HepG2 (cell line): ENCODE measurements at regions not wholly inside any gene's neighbourhood (a gene's known extent, or its start where the extent isn't known, plus 50 kb on each side); places are given as distances from the start of the nearest gene placed in this dataset.
A peak's percentile ranks its signal among the peaks of the same experiment; 100 is the strongest.

Source experiments
- ATAC-seq: fragments of 200-7000 bp; cut with Tn5 transposase; 3 replicates; pipeline ENCODE4 v1.9.1; 2020; ENCODE audit warnings: mild to moderate bottlenecking, moderate library complexity
- BruUV-seq: library from RNA; stranded (reverse); fragments of 400-500 nt; replicated peaks from 2 replicates; lab custom pipeline; 2021; lab: Mats Ljungman, UMichigan
- CTCF ChIA-PET: fragments of 300-600 bp; formaldehyde crosslinking; extraction: SDS; loops from one replicate; lab custom pipeline; 2021; ENCODE audit warnings: low total read pairs, inconsistent platforms, low intra/inter-chr PET ratio; lab: Yijun Ruan, JAX
- POLR2A ChIA-PET: fragments of 350-600 bp; sonication (Branson Sonifier 250); formaldehyde crosslinking; loops from one replicate; lab custom pipeline; 2020; ENCODE audit warnings: antibody characterized with exemption, inconsistent platforms; lab: Yijun Ruan, JAX
- DNase-seq: peaks from one replicate; pipeline ENCODE4 v3.0.0-alpha.2; 2015; ENCODE audit warnings: low spot score
- FAIRE-seq: peaks from 3 replicates; lab custom pipeline; 2011; peaks lifted over from hg19 to GRCh38; lab: Jason Lieb, UNC
- H2AFZ ChIP-seq: one replicate; pipeline ENCODE4 v1.6.1; 2011; ENCODE audit warnings: low read length, inconsistent platforms
- H3K27ac ChIP-seq: fragments of 300-600 bp; 3 replicates; pipeline ENCODE4 v1.8.0; 2011; ENCODE audit warnings: mixed run types, mild to moderate bottlenecking, mixed read lengths, low read length, inconsistent platforms; ENCODE audit not compliant: insufficient read depth; ENCODE audit errors: extremely low read length
- H3K27me3 ChIP-seq, 2 experiments: fragments of 200-600 bp in 1 of 2; 2 replicates in 1 of 2; 3 replicates in 1 of 2; pipeline versions ENCODE4 v1.6.0 to v1.8.0; 2011; ENCODE audit warnings: low read length in 2 of 2, mild to moderate bottlenecking in 2 of 2, moderate library complexity in 2 of 2, inconsistent platforms in 1 of 2; ENCODE audit not compliant: insufficient read depth in 2 of 2, control insufficient read depth in 1 of 2
- H3K36me3 ChIP-seq, 2 experiments: fragments of 200-600 bp in 1 of 2; replicated peaks in 1 of 2; 2 replicates in 1 of 2; 3 replicates in 1 of 2; pipeline versions ENCODE4 v1.5.1 to v1.8.0; 2011; ENCODE audit warnings: low read length in 2 of 2, inconsistent platforms in 1 of 2; ENCODE audit not compliant: insufficient read depth in 2 of 2, control insufficient read depth in 1 of 2
- H3K4me1 ChIP-seq: 2 replicates; pipeline ENCODE4 v1.5.1; 2012; ENCODE audit warnings: low read length, inconsistent platforms; ENCODE audit not compliant: insufficient read depth
- H3K4me2 ChIP-seq: 2 replicates; pipeline ENCODE4 v1.6.0; 2011; ENCODE audit warnings: low read depth, low read length, inconsistent platforms
- H3K4me3 ChIP-seq, 3 experiments: fragments of 200-600 bp in 1 of 3; sonication (generic), shearing (Covaris generic) in 1 of 3; replicated peaks in 1 of 3; 2 replicates each; pipeline ENCODE4 v1.5.1; 2011 to 2016; ENCODE audit warnings: low read length in 3 of 3, inconsistent platforms in 2 of 3, low read depth in 2 of 3, mild to moderate bottlenecking in 2 of 3, control low read depth in 1 of 3, mixed read lengths in 1 of 3; ENCODE audit not compliant: insufficient read depth in 1 of 3
- H3K79me2 ChIP-seq: one replicate; pipeline ENCODE4 v1.6.1; 2011; ENCODE audit warnings: low read length, inconsistent platforms; ENCODE audit not compliant: insufficient read depth
- H3K9ac ChIP-seq: 2 replicates; pipeline ENCODE4 v1.6.0; 2011; ENCODE audit warnings: mild to moderate bottlenecking, low read depth, low read length, inconsistent platforms; ENCODE audit not compliant: insufficient read depth
- H3K9me3 ChIP-seq: 2 replicates; pipeline ENCODE4 v1.5.1; 2012; ENCODE audit warnings: mild to moderate bottlenecking, low read length
- H4K20me1 ChIP-seq: 2 replicates; pipeline ENCODE4 v1.6.0; 2011; ENCODE audit warnings: inconsistent platforms, mild to moderate bottlenecking, low read length, moderate library complexity; ENCODE audit not compliant: insufficient read depth
- CREM ChIP-seq, 2 experiments: sonication (generic) in 1 of 2; formaldehyde crosslinking in 1 of 2; IDR thresholded peaks; 2 replicates each; pipeline versions ENCODE4 v1.4.0 to v1.6.1; 2016 to 2020; ENCODE audit warnings: antibody characterized with exemption in 1 of 2, mild to moderate bottlenecking in 1 of 2, missing genetic modification reagents in 1 of 2
- E2F2 ChIP-seq: sonication (generic); formaldehyde crosslinking; IDR thresholded peaks from 2 replicates; pipeline ENCODE4 v1.4.0; 2020; ENCODE audit warnings: missing genetic modification reagents, borderline replicate concordance
- FOSL2 ChIP-seq: sonication (generic); formaldehyde crosslinking; IDR thresholded peaks from 2 replicates; pipeline ENCODE4 v1.4.0; 2020; ENCODE audit warnings: missing genetic modification reagents
- MAF1 ChIP-seq: sonication (generic); formaldehyde crosslinking; IDR thresholded peaks from 2 replicates; pipeline ENCODE4 v1.5.0; 2020; ENCODE audit warnings: missing genetic modification reagents, borderline replicate concordance
- NR2F2 ChIP-seq: IDR thresholded peaks from 2 replicates; pipeline ENCODE4 v1.6.1; 2012; ENCODE audit warnings: low read depth, inconsistent platforms, borderline replicate concordance
- NR2F6 ChIP-seq, 2 experiments: IDR thresholded peaks; 2 replicates each; pipeline ENCODE4 v1.6.1; 2016; ENCODE audit warnings: antibody characterized with exemption in 1 of 2, mild to moderate bottlenecking in 1 of 2
- PAXIP1 ChIP-seq: sonication (generic); formaldehyde crosslinking; conservative IDR thresholded peaks from 2 replicates; pipeline ENCODE4 v1.4.0; 2020; ENCODE audit warnings: mild to moderate bottlenecking, missing genetic modification reagents, moderate library complexity
- SIX1 ChIP-seq: sonication (generic); formaldehyde crosslinking; IDR thresholded peaks from 2 replicates; pipeline ENCODE4 v1.4.0; 2020; ENCODE audit warnings: missing genetic modification reagents, borderline replicate concordance
- TEAD3 ChIP-seq: optimal IDR thresholded peaks from 2 replicates; pipeline ENCODE3; 2016; ENCODE audit warnings: borderline replicate concordance
- TOPORS ChIP-seq: sonication (generic); formaldehyde crosslinking; IDR thresholded peaks from 2 replicates; pipeline ENCODE4 v1.8.0; 2023; ENCODE audit warnings: mild to moderate bottlenecking, missing genetic modification reagents
- ZFY ChIP-seq: sonication (generic); formaldehyde crosslinking; IDR thresholded peaks from 2 replicates; pipeline ENCODE4 v1.4.0; 2020; ENCODE audit warnings: missing genetic modification reagents
- ZMAT3 ChIP-seq: sonication (generic); formaldehyde crosslinking; conservative IDR thresholded peaks from 2 replicates; pipeline ENCODE4 v1.7.0; 2021; ENCODE audit warnings: missing genetic modification reagents
- ZNF605 ChIP-seq: sonication (generic); formaldehyde crosslinking; IDR thresholded peaks from 2 replicates; pipeline ENCODE4 v1.8.0; 2022; ENCODE audit warnings: mild to moderate bottlenecking, missing genetic modification reagents
- ZNF883 ChIP-seq: sonication (generic); formaldehyde crosslinking; IDR thresholded peaks from 2 replicates; pipeline ENCODE4 v1.5.1; 2020; ENCODE audit warnings: mild to moderate bottlenecking, missing genetic modification reagents; ENCODE audit errors: not compliant biosample characterization
- WGBS: methylation state at CpG from one replicate; pipeline ENCODE4 v1.1.6; 2017; ENCODE audit warnings: low lambda C conversion rate; 5-methylcytosine and 5-hydroxymethylcytosine counted together
- in situ Hi-C: cut with HindIII; loops from 2 replicates; pipeline ENCODE4 v1.10.0; 2017; ENCODE audit warnings: low pct_unique_long_range_greater_than_20kb; ENCODE audit not compliant: extremely low pct_ligation_motif_present
- intact Hi-C: fragments of 100-400 bp; cut with micrococcal nuclease; formaldehyde crosslinking; loops from one replicate; pipeline ENCODE4 v1.10.0; 2022; ENCODE audit not compliant: unreplicated experiment

GRCh38 chr2:16425462-16426336, 239.9 kb downstream of the CYRIA start:
- peak; percentile 98 for FAIRE-seq
- peak; percentile 97 for ATAC-seq
- no peak overlapping the region for H3K27ac ChIP-seq
- TF ChIP-seq MAF1 (0 out of 2 replicates have a peak, but pooled peaks have one; percentile 33), TEAD3 (peak; percentile 67), FOSL2 (CRISPR knock-in tag) (peak; percentile 62), ZMAT3 (CRISPR knock-in tag) (no peak), E2F2 (CRISPR knock-in tag) (no peak), NR2F6 (IDR thresholded peaks at IDR 0.05) (peak; percentile 51; the same call in 1 of the 2 replicates), NR2F6 (CRISPR knock-in tag; IDR thresholded peaks at IDR 0.05) (no peak; the same call in 1 of the 2 replicates), PAXIP1 (CRISPR knock-in tag) (peak; percentile 5; the same call in 1 of the 2 replicates), ZNF883 (no peak), ZFY (0 out of 2 replicates have a peak, but pooled peaks have one; percentile 33), NR2F2 (peak; percentile 65; the same call in 1 of the 2 replicates), SIX1 (CRISPR knock-in tag) (peak; percentile 75; the same call in 1 of the 2 replicates), CREM (IDR thresholded peaks at IDR 0.05) (peak; percentile 52; the same call in 1 of the 2 replicates), CREM (CRISPR knock-in tag; IDR thresholded peaks at IDR 0.05) (no peak), TOPORS (CRISPR knock-in tag) (peak; percentile 42; the same call in 1 of the 2 replicates), ZNF605 (peak; percentile 64)

More at GRCh38 chr2:16425462-16426336, 239.9 kb downstream of the CYRIA start:
- no TSS peak for BruUV-seq
- Histone ChIP-seq H3K4me3 (no peak overlapping the region), H3K4me1 (peaks cover 27% of the 10 kb centered on the region), H3K79me2 (no peaks in the 10 kb centered on the region), H3K27me3 (no peaks in the 10 kb centered on the region), H3K36me3 (no peaks in the 10 kb centered on the region), H3K9me3 (no peaks in the 10 kb centered on the region), H2AFZ (no peak overlapping the region), H3K4me2 (peak overlapping the region; percentile 30), H4K20me1 (no peaks in the 10 kb centered on the region), H3K9ac (no peak overlapping the region)
- intact Hi-C loops (loop anchor here (1.0 kb wide), 1 partner anchor 32 kb away; no protein-coding TSS in a partner anchor), in situ Hi-C loops (no loop called here)
- DNase-seq, result peak; percentile 95
- CTCF ChIA-PET, result no interaction called here
- 0% methylated on average over 6 of the region's 6 CpGs for WGBS
- POLR2A ChIA-PET, result interaction anchor here (0.7 to 1.3 kb wide), 6 partner anchors 9 to 1253 kb away, joined by 3 to 7 read pairs (median 4); no protein-coding TSS in a partner anchor
